T-helper 1 cell treated with Interleukin-12 subunit alpha and Interleukin-12 subunit beta and Interleukin-4 antibody, amounts not matched to agents 30 μg/mL and 1 μg/mL, for 36 hours (primary cell): ENCODE measurements at regions not wholly inside any gene's neighbourhood (a gene's known extent, or its start where the extent isn't known, plus 50 kb on each side); places are given as distances from the start of the nearest gene placed in this dataset.

ENCODE experiments used
- H3K27ac Mint-ChIP-seq: one replicate; pipeline ENCODE4 v1.8.0; 2021; ENCODE audit warnings: mild to moderate bottlenecking, mixed read lengths
- H3K27me3 Mint-ChIP-seq: one replicate; pipeline ENCODE4 v1.8.0; 2021; ENCODE audit warnings: low read depth, mixed read lengths
- H3K36me3 Mint-ChIP-seq: one replicate; pipeline ENCODE4 v1.8.0; 2021; ENCODE audit warnings: low read depth, mixed read lengths
- H3K4me1 Mint-ChIP-seq: one replicate; pipeline ENCODE4 v1.8.0; 2021; ENCODE audit warnings: low read depth, mixed read lengths
- H3K4me3 Mint-ChIP-seq: one replicate; pipeline ENCODE4 v1.8.0; 2021; ENCODE audit warnings: mild to moderate bottlenecking, moderate library complexity, mixed read lengths
- H3K9me3 Mint-ChIP-seq: one replicate; pipeline ENCODE4 v1.8.0; 2021; ENCODE audit warnings: mixed read lengths

DNA sequence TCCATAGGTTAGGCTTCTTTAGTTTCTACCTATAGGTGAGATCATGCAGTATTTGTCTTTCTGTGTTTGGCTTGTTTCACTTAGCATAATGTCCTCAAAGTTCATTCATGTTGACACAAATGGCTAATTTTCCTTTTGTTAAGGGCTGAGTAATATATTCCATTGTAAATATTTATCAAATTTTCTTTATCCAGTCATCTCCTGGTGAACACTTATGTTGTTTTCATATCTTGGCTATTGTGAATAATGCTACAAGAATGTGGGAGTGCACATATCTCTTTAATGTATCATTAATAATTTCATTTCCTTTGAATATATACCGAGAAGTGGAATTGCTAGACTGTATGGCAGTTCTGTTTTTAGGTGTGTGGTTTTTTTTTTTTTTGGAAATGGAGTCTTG lies 250.9 kb upstream of the SEMA6D start:
- Mint-ChIP-seq H3K4me3 (no peak overlapping the region), H3K9me3 (no peaks in the 10 kb centered on the region), H3K27ac (no peak overlapping the region), H3K36me3 (no peaks in the 10 kb centered on the region), H3K4me1 (no peaks in the 10 kb centered on the region), H3K27me3 (no peaks in the 10 kb centered on the region)

DNA sequence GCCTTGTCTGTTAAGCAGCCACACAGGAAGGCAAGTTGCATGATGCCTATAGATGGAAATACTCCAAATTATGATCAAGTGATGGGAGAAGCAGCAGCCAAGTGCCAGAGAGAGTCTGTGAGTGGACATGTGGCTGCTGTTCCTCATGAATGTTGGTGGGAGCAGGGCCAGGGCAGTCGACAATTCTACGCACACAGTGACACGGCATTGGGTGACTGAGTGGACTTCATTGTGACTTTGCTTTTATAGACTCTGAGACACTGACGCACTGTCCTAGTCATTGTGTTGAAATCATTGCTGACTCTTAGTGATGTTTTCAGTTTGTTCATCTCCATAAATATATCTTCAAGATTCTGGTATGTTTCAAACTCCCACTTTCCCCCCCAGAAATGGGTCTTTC lies 246.3 kb upstream of the SEMA6D start:
- H3K9me3 Mint-ChIP-seq: no peaks in the 10 kb centered on the region
- H3K4me3 Mint-ChIP-seq: no peak overlapping the region
- H3K27ac Mint-ChIP-seq: no peak overlapping the region
- no peaks in the 10 kb centered on the region for H3K36me3 Mint-ChIP-seq
- H3K27me3 Mint-ChIP-seq: no peaks in the 10 kb centered on the region
- H3K4me1 Mint-ChIP-seq: no peaks in the 10 kb centered on the region

GRCh38 chr15:47473106-47473725 lies 244.1 kb upstream of the SEMA6D start:
- Mint-ChIP-seq H3K4me3 (no peak overlapping the region), H3K4me1 (no peaks in the 10 kb centered on the region), H3K27me3 (no peaks in the 10 kb centered on the region), H3K27ac (no peak overlapping the region), H3K9me3 (no peaks in the 10 kb centered on the region), H3K36me3 (no peaks in the 10 kb centered on the region)

DNA sequence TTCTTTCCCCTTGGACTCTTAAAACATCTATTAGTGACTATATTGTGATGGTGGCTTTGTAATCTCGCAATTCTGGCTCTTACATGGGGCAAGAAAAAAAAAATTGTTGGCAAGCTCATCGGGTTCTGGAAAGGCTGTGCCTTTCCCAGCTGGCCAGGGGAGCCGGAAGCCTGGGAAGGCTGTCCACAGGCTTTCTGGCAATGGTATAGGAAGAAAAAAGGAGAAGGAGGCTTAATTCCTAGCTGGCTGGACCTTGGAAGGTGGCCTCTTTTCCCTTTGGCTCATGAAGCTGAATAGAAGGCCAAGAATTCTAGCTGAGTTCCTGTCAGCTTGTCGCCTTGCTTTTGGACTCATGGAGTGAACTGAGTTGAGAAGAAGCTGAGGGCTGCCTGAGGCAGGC lies 243.5 kb upstream of the SEMA6D start:
- Mint-ChIP-seq H3K36me3 (no peaks in the 10 kb centered on the region), H3K4me3 (no peak overlapping the region), H3K9me3 (no peaks in the 10 kb centered on the region), H3K4me1 (no peaks in the 10 kb centered on the region), H3K27ac (no peak overlapping the region), H3K27me3 (no peaks in the 10 kb centered on the region)

- Mint-ChIP-seq H3K36me3 (no peaks in the 10 kb centered on the region), H3K9me3 (peaks cover 7% of the 10 kb centered on the region), H3K27me3 (no peaks in the 10 kb centered on the region), H3K4me3 (no peak overlapping the region), H3K4me1 (no peaks in the 10 kb centered on the region), H3K27ac (no peak overlapping the region)
These were observed 242.0 kb upstream of the SEMA6D start for GRCh38 chr15:47475336-47475735.

DNA sequence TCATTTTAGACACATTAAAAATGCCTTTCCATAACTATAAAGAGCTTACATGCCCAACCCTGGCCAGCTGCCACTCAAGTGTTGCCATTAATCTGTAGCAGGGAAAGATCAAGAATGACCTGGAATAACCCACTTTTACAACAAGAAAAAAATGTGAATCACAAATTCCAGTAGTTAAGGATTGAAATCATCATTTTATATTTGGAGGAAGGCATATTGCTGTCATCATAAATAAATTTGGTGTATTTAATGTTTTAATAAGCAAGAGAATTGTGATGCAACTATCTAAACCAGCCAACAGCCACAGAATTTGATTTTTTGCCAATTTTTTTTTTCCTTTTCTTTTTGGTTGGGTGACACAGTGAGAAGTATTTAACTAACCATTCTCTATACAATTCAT lies 240.0 kb upstream of the SEMA6D start:
- no peaks in the 10 kb centered on the region for H3K4me1 Mint-ChIP-seq
- no peaks in the 10 kb centered on the region for H3K27me3 Mint-ChIP-seq
- H3K27ac Mint-ChIP-seq: no peak overlapping the region
- H3K9me3 Mint-ChIP-seq: peaks cover 11% of the 10 kb centered on the region
- H3K36me3 Mint-ChIP-seq: no peaks in the 10 kb centered on the region
- no peak overlapping the region for H3K4me3 Mint-ChIP-seq

GRCh38 chr15:47484059-47484458 lies 233.2 kb upstream of the SEMA6D start:
- H3K27me3 Mint-ChIP-seq: no peaks in the 10 kb centered on the region
- H3K4me3 Mint-ChIP-seq: no peak overlapping the region
- H3K4me1 Mint-ChIP-seq: no peaks in the 10 kb centered on the region
- peaks cover 11% of the 10 kb centered on the region for H3K9me3 Mint-ChIP-seq
- H3K36me3 Mint-ChIP-seq: no peaks in the 10 kb centered on the region
- no peak overlapping the region for H3K27ac Mint-ChIP-seq

DNA sequence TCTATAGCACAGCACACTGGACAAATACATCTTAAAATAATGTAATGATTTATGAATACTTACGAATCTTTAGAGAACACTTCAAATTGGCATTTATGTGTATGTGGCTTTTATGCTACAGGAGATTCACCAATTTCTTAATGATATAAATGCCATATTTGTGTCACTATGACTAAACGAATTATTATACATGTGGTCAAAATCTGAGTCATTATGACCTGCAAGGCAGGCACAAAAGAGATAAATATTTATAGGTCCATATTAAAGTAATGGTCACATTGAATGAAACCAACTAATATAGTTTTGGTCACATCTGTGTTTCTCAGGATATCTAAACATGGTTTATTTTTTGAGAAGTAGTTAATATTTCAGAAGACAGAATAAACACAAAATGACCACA lies 232.3 kb upstream of the SEMA6D start:
- H3K4me1 Mint-ChIP-seq: no peaks in the 10 kb centered on the region
- H3K27ac Mint-ChIP-seq: no peak overlapping the region
- H3K4me3 Mint-ChIP-seq: no peak overlapping the region
- peaks cover 7% of the 10 kb centered on the region for H3K9me3 Mint-ChIP-seq
- no peaks in the 10 kb centered on the region for H3K27me3 Mint-ChIP-seq
- H3K36me3 Mint-ChIP-seq: no peaks in the 10 kb centered on the region

DNA sequence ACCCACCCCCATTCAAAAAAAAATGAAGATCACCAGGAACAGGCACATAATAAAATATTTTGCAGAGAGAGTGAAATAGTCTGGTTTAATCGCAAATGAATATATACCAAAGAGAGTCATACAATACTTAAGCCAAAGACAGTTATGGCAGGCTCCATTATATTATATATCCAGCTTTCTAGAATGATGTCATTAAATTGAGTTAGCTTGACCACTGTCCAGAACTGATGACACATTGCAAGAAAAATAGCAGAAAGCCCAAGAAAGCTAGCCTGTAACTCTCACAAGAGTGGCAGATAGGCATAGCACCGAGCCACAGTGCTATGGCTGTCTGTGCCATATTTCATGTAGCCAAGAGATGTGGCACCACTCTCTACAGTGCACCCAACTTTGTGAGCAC lies 231.9 kb upstream of the SEMA6D start:
- H3K27me3 Mint-ChIP-seq: no peaks in the 10 kb centered on the region
- H3K4me1 Mint-ChIP-seq: no peaks in the 10 kb centered on the region

DNA sequence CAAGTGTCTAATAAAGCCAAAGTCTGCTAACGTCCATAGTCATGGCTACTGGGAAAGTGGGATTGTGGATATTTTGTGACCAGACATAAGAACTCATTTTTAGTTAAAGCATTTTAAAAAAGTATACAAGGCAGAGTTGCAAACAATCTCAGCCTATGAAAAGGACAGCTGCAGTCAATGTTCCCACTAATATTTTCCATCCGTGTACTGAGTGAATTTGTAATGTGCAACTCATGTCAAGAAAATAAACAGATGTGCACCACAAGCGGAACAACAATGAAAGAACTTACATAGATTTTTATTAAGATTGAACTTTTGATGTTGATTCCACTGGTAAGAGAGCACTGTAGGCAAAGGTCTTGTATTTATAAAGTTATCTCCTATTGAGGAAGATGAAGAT lies 231.3 kb upstream of the SEMA6D start:
- no peak overlapping the region for H3K27ac Mint-ChIP-seq
- no peak overlapping the region for H3K4me3 Mint-ChIP-seq
- no peaks in the 10 kb centered on the region for H3K36me3 Mint-ChIP-seq
- H3K9me3 Mint-ChIP-seq: no peaks in the 10 kb centered on the region
- H3K27me3 Mint-ChIP-seq: no peaks in the 10 kb centered on the region
- H3K4me1 Mint-ChIP-seq: no peaks in the 10 kb centered on the region

More for the DNA sequence above, 231.9 kb upstream of the SEMA6D start:
- Mint-ChIP-seq H3K27ac (no peak overlapping the region), H3K4me3 (no peak overlapping the region), H3K36me3 (no peaks in the 10 kb centered on the region), H3K9me3 (peaks cover 3% of the 10 kb centered on the region)

DNA sequence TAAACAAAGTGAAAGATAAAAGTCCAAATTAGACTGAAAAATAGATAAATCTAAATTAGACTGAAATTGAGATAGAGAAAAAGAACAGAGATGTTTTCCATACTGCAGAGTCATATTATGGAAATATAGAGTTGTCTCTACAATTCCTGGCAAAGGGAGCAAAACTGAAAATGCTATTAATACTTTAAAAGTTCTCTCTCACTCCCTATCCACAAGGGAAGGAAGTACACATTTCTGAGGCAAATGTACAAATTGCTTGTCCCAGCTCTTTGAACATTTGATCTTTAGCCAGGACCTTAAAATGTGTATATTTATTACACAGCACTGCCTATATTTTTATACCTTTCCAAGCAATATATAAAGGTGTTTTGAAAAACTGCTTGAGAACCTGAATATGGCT lies 225.1 kb upstream of the SEMA6D start:
- Mint-ChIP-seq H3K36me3 (no peaks in the 10 kb centered on the region), H3K27ac (no peak overlapping the region), H3K27me3 (no peaks in the 10 kb centered on the region), H3K4me3 (no peak overlapping the region), H3K4me1 (no peaks in the 10 kb centered on the region), H3K9me3 (no peaks in the 10 kb centered on the region)

- H3K4me3 Mint-ChIP-seq: no peak overlapping the region
- H3K4me1 Mint-ChIP-seq: no peaks in the 10 kb centered on the region
- no peaks in the 10 kb centered on the region for H3K9me3 Mint-ChIP-seq
- H3K27me3 Mint-ChIP-seq: no peaks in the 10 kb centered on the region
- no peaks in the 10 kb centered on the region for H3K36me3 Mint-ChIP-seq
- H3K27ac Mint-ChIP-seq: no peak overlapping the region
These were observed 223.7 kb upstream of the SEMA6D start for GRCh38 chr15:47493357-47494247.

GRCh38 chr15:47496343-47497185 lies 220.7 kb upstream of the SEMA6D start:
- H3K27ac Mint-ChIP-seq: no peak overlapping the region
- no peaks in the 10 kb centered on the region for H3K9me3 Mint-ChIP-seq
- no peaks in the 10 kb centered on the region for H3K4me1 Mint-ChIP-seq
- no peaks in the 10 kb centered on the region for H3K36me3 Mint-ChIP-seq
- H3K4me3 Mint-ChIP-seq: no peak overlapping the region
- H3K27me3 Mint-ChIP-seq: no peaks in the 10 kb centered on the region

DNA sequence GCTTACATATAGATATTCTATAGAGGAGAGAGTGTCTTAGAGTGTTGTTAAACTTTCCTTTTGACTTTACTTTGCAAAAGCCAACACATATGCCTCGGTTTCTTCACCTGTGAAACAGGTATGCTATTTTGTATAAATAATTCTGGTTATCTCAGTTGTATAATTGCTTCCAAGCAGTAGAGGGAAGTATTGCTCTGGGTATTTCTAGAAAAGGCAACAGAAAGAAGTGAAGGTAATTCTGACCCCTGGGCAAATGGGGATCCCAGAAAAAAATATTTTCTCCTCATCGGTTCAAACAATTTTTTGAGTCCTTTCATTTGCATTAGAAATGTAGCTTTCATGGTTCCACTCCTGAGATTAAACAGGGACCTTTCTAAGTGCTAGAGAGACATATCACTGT lies 216.5 kb upstream of the SEMA6D start:
- no peak overlapping the region for H3K4me3 Mint-ChIP-seq
- H3K4me1 Mint-ChIP-seq: no peaks in the 10 kb centered on the region
- no peaks in the 10 kb centered on the region for H3K9me3 Mint-ChIP-seq
- no peaks in the 10 kb centered on the region for H3K36me3 Mint-ChIP-seq
- no peaks in the 10 kb centered on the region for H3K27me3 Mint-ChIP-seq
- H3K27ac Mint-ChIP-seq: no peak overlapping the region

- H3K36me3 Mint-ChIP-seq: no peaks in the 10 kb centered on the region
- H3K4me3 Mint-ChIP-seq: no peak overlapping the region
- H3K4me1 Mint-ChIP-seq: no peaks in the 10 kb centered on the region
- H3K27me3 Mint-ChIP-seq: no peaks in the 10 kb centered on the region
- no peaks in the 10 kb centered on the region for H3K9me3 Mint-ChIP-seq
- H3K27ac Mint-ChIP-seq: no peak overlapping the region
These were observed 215.3 kb upstream of the SEMA6D start for GRCh38 chr15:47502041-47502440.
